ENCODE measurements at regions not wholly inside any gene's neighbourhood (a gene's known extent, or its start where the extent isn't known, plus 50 kb on each side); places are given as distances from the start of the nearest gene placed in this dataset.
"Not testable (repeated sequence)": the region's sequence is repeated elsewhere in the genome, so short reads cannot be mapped to it uniquely, and the experiment has no call there.

DNA sequence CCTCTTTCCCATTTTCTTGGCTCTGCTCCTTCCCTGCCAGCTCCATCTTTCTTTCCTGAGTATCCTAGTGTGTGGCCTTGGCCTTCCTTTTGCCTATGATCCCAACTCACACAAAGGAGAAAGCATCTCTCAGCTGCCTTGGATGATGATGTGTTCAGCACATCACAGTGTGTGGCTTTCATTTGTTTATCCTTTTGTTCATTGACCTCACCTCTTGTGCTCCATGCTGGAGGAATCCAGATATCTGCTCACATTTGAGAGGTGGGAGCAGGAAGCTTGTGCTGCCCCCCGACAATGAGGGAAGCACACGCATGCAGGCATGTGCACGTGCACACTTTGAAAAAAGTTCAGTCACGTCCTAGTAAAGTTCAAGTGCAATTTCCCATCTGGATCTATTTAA, 131.0 kb downstream of the SMIM20 start:
- no peak for DNase-seq (ENCODE audit: low read depth)

DNA sequence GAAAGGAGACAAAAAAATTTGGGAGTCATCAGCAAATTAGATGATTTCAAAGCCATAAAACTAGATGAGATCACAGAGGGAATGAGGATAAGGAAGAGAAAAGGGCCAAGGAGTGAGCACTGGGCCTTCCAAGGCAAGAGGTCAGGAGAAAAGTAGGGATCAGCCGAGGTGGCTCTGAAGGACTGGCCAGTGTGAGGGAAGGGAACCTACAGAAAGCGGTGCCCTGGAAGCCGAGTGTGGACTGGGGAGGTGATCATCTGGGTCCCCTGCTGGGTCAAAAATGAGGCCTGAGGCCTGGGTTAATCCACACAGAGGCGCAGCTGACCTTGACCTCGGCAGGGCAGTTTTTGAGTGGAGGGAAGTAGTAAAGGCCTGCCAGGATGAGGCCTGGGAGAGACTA, 133.8 kb downstream of the SMIM20 start:
- DNase-seq (ENCODE audit: low read depth), result no peak

DNA sequence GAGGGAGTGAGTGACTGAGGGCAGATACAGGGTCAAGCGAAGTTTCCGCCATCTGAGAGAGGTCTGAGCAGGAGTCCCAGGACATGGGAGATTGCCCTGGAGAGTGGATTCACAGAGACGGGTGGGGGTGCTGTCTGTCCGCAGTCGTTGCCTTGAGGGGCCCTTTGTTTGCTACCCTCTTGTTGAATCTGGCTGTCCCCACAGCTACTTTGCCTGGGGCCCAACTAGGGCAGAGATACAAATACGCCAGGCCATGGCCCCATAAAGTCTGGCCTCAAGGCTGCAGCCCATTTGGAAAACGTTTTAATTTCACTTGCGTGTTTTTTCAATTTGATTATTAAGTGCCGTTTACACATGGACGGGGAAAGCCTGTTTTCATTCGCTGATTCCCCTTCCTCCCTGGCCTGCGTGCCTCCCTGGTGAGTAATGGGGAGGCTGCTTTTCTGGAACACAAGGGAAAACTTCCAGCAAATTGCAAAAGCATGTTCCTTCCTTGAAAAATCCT, 134.4 kb downstream of the SMIM20 start:
- DNase-seq (ENCODE audit: low read depth), result no peak

DNA sequence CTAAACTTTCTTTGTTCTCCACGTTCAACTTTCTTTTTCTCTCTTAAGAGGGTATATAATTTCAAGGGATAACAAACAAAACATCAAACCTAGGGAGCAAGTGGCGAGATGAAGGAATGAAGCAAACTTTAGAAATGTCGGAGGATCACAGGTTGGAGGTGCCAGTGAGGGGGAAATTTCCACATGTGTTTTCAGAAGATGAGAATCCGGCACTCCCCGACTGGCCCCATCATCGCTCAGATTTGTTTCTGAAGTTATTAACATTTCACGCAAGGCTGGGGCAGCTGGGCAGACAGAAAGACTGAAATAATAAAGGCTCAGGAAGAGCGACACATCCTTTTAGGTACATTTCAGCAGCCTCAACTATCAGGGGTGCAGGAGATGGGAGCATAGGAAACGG, 134.9 kb downstream of the SMIM20 start:
- DNase-seq (ENCODE audit: low read depth), result no peak

DNA sequence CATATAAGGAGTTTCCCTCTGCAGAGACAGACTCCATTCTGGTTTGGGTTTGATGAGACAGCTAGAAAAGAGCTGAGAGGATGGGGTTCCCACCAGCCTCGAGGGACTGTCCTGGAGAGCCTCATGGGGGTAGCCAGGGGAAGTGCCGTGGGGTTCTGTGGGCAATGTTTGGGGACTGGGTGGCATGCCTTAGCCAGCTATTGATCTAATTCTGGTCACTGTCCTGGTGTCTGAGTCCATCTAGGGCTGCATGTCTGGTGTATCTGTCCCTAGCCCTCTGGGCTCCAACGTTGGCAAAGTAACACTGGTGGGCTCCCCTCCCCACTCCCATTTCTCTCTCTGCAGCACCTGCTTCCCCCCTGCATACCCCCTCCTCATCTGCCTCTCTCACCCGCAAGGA, 135.4 kb downstream of the SMIM20 start:
- no peak for DNase-seq (ENCODE audit: low read depth)

GRCh38 chr4:26050212-26050643, 136.2 kb downstream of the SMIM20 start:
- no peak for DNase-seq (ENCODE audit: low read depth)

DNA sequence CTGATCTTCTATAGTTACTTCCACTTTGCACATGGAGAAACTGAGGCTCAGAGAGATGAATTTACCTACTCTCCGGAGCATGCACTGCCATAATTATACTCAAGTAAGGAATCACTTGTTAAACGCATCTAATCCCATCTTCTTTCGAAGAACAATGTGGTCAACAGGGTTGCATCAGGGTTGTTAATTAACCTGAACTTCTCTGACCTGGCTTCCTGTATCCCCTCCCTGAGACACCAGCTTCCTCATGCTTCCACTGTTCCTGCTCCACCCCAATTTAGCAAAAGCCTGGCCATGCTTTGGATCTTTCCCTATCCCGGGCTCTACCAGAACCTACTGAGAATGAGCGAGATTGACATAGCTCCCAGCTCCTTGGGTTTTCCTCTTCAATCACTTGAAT, 136.7 kb downstream of the SMIM20 start:
- no peak for DNase-seq (ENCODE audit: low read depth)

DNA sequence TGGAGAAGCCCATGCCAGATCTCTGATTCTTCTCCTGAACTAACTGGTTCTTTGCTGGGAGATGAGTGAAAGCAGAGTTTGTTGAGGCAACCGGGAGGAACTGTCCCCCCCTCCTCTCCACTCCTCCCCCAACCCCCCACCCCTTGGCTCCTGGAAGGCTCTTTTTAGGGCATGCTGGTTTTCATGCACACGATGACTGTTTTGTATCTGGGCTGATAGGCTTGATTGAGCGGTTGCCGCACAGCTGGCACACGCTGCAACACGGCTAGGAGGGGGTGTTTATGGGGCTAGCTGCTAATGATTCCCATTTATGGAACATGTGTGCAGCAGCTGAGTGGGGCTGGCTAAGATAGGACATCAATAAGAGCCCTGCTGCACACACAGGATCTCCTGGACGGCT, 137.2 kb downstream of the SMIM20 start:
- DNase-seq (ENCODE audit: low read depth), result no peak

GRCh38 chr4:26052663-26053541, 138.9 kb downstream of the SMIM20 start:
- DNase-seq (ENCODE audit: low read depth), result no peak

- no peak for DNase-seq (ENCODE audit: low read depth)
Measured at GRCh38 chr4:26053761-26054160, 139.7 kb downstream of the SMIM20 start.

GRCh38 chr4:26055855-26056254, 141.8 kb downstream of the SMIM20 start:
- DNase-seq (ENCODE audit: low read depth), result no peak

GRCh38 chr4:26056406-26056805, 142.4 kb downstream of the SMIM20 start:
- no peak for DNase-seq (ENCODE audit: low read depth)

DNA sequence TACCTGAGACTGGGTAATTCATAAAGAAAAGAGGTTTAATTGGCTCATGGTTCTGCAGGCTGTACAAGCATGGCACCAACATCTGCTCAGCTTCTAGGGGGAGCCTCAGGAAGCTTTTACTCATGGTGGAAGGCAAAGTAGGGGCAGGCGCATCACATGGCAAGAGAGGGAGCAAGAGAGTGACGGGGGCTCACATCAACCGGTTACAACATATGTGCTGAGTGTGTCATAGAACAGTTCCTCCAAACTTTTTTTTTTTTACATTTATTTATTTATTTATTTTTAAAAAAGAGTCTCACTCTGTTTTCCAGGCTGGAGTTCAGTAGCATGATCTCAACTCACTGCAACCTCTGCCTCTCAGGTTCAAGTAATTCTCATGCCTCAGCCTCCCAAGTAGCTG, 143.8 kb downstream of the SMIM20 start:
- DNase-seq (ENCODE audit: low read depth), result not testable (repeated sequence)

DNA sequence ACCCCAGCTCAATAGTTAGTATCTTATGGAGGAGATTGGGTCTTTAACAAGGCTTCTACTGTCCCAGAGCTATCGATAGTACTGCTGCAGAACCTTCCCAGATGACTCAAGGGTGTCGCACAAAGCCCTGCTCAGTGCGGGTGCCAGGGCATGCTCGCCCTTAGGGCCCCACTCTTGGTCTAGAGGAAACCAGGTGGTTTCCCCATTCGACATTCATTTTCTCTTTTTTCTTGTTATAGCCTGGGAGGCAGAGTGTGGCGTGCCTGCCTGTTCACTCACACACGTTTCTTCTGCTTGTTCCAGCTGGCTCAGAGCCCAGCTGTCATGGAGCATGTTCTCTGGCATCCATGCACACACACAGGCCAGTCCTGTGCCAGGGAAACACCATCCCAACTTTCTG, 144.5 kb downstream of the SMIM20 start:
- peak; percentile 25 for DNase-seq (ENCODE audit: low read depth)

GRCh38 chr4:26059391-26060154, 145.6 kb downstream of the SMIM20 start:
- DNase-seq (ENCODE audit: low read depth), result no peak

- DNase-seq (ENCODE audit: low read depth), result no peak
Measured at GRCh38 chr4:26060286-26060685, 146.3 kb downstream of the SMIM20 start.

DNA sequence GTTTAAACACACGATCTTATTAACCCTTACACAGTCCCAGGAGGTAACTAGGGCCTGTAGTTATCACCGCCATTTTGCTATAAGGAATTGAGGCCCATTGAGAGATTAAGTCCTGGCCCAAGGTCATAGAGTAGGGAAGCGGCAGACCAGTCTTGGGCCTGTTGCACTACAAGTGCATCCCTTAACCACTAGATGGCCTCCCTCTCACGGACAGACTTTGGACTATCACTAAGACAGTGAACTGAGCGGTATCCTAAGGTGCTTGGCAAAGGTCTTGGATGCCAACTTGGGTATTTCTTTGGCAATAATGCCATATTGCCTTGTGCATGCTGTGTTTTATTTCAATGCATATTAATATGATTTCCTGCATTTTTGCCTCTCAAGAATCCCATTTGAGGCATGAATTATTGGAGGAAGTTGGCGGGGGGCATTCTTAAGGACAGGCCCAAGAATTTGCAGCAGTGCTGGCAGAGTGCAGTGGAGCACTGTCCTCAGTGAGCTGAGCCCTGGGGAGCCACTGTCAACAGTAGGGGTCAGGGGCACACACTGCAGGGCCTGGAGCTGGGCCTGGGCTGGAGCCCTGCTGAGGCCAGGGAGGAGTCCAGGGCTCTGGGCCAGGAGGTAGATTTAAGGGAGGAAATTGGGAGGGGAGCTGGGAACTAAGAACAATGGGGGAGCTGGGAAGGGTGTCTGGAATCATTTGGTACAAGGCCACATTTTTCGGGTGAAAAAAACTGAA, 147.4 kb downstream of the SMIM20 start:
- no peak for DNase-seq (ENCODE audit: low read depth)

DNA sequence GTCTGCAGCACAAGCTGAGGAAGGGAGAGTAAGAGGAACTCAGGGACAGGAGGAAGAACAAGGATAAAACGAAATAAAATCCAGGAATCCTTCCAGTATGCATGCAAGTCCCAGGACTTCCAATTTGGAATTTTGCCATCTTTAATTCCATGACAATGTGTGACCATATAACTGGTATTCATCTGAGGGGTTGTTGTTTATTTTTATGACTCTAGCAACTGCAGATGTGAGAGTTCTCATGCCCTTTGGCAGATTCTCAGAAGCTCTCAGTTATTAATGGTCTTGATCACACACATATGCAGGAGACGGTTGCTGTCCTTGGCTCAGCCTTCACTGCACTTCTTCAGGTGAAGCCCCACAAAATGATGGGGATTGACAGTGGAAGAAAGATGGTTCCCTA, 148.2 kb downstream of the SMIM20 start:
- no peak for DNase-seq (ENCODE audit: low read depth)

DNA sequence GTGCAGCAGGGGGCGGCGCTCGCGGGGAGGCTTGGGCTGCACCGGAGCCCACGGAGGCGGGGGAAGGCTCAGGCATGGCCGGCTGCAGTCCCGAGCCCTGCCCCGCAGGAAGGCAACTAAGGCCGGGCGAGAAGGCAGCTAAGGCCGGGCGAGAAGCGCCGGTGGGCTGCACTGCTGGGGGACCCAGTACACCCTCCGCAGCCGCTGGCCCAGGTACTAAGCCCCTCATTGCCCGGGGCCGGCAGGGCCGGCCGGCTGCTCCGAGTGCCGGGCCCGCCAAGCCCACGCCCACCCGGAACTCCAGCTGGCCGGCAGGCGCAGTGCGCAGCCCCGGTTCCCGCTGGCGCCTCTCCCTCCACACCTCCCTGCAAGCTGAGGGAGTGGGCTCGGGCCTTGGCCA, 150.0 kb downstream of the SMIM20 start:
- DNase-seq (ENCODE audit: low read depth), result not testable (repeated sequence)

- no peak for DNase-seq (ENCODE audit: low read depth)
Measured at GRCh38 chr4:26065833-26066232, 151.8 kb downstream of the SMIM20 start.

GRCh38 chr4:26067035-26067434, 153.0 kb downstream of the SMIM20 start:
- no peak for DNase-seq (ENCODE audit: low read depth)

- DNase-seq (ENCODE audit: low read depth), result no peak
Measured at GRCh38 chr4:26069218-26069617, 155.2 kb downstream of the SMIM20 start.
